Epithelial cell of proximal tubule (primary cell): ENCODE measurements at regions not wholly inside any gene's neighbourhood (a gene's known extent, or its start where the extent isn't known, plus 50 kb on each side); places are given as distances from the start of the nearest gene placed in this dataset.

Source experiments
- DNase-seq: peaks from one replicate; pipeline ENCODE4 v3.0.0-alpha.2; 2011; ENCODE audit warnings: low read depth
- H3K4me3 ChIP-seq: 2 replicates; pipeline ENCODE4 v1.5.1; 2011; ENCODE audit warnings: low read depth, mild to moderate bottlenecking, low read length
- TF ChIP-seq, protein P1 (sequence below): conservative IDR thresholded peaks from 2 replicates; pipeline ENCODE4 v1.5.1; 2012; ENCODE audit warnings: low read depth, mild to moderate bottlenecking, low read length

DNA sequence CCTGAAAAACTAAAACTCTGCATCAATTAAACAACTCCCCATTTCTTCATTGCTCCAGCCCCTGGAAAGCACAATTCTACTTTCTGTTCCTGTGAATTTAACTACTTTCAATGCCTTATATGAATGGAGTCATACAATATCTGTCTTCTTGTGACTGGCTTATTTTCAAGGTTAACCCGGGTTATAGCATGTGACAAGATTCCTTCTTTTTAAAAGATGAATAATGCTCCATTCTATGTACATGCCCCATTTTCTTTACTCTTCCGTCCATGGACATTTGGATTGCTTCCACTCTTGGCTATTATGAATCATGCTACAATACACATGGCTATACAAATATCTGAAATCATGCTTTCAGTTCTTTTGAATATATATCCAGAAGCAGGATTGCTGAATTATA lies 334.9 kb upstream of the ID4 start:
- H3K4me3 ChIP-seq: no peak overlapping the region
- no peak for DNase-seq
- TF ChIP-seq, protein P1, sequence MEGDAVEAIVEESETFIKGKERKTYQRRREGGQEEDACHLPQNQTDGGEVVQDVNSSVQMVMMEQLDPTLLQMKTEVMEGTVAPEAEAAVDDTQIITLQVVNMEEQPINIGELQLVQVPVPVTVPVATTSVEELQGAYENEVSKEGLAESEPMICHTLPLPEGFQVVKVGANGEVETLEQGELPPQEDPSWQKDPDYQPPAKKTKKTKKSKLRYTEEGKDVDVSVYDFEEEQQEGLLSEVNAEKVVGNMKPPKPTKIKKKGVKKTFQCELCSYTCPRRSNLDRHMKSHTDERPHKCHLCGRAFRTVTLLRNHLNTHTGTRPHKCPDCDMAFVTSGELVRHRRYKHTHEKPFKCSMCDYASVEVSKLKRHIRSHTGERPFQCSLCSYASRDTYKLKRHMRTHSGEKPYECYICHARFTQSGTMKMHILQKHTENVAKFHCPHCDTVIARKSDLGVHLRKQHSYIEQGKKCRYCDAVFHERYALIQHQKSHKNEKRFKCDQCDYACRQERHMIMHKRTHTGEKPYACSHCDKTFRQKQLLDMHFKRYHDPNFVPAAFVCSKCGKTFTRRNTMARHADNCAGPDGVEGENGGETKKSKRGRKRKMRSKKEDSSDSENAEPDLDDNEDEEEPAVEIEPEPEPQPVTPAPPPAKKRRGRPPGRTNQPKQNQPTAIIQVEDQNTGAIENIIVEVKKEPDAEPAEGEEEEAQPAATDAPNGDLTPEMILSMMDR: no peak

DNA sequence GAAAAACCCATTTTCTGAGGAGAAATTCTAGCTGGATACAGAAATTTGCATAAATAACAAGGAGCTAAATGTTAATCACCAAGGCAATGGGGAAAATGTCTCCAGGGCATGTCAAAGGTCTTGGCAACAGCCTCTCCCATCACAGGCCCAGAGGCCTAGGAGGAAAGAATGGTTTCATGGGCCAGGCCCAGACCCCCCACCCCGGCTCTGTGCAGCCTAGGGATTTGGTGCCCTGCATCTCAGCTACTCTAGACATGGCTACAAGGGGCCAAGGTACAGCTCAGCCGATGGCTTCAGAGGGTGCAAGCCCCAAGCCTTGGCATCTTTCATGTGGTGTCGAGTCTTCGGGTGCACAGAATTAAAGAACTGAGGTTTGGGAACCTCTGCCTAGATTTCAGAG lies 321.2 kb upstream of the ID4 start:
- no peak for DNase-seq
- TF ChIP-seq, protein P1: no peak

DNA sequence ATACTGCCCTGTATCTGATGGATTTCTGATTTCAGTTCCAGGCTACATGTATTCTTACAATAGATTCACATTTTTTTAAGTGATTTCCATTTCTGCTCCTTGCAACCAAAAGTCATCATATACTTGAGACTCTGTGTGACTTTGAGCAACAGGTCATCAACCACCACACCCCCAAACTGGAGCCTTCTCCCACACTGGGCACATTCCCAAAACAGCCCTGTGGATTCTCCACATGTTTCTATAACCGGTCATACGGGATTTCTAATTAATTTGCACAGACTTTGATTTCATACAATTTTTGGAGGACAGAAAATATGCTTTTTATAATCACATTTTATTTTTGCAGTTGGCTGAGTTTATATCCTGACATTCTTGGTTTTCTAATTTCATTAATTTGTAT lies 317.2 kb upstream of the ID4 start:
- H3K4me3 ChIP-seq: no peak overlapping the region
- TF ChIP-seq, protein P1: no peak
- DNase-seq: no peak

More for the DNA sequence above, 321.2 kb upstream of the ID4 start:
- H3K4me3 ChIP-seq: no peak overlapping the region

DNA sequence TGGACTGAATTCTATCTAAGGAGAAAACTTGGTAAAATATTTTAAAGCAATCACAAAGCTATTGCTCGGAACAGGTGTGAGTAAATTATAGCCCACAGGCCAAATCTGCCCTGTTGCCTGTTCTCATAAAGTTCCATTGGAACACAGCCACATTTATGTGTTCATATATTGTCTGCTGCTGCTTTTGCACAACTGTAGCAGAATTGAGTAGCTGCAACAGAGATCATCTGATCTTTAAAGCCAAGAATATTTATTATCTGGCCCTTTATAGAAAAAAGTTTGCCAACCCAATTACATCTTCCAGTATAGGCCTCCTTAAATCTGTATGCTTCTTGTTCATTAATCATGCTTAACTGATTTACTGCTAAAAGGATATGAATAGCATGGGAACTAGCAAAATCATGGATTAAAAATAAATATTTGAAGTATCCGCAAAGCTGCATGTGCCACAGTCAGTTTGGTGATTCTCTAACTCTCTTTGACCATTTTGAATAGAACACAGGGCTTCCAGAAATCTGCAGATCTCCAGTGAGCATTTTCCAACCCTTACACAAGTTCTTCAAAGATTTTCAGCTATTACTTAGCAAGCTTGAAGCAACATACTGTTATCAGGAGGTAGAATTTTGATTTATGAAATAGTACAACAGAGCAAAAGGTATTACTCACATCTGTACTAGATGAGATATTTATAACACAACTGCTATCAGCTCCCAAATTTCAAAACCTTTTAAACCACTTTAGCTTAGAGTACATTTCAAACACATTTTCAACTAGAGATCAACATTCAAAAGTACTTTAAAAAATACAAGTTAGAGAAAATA lies 312.6 kb upstream of the ID4 start:
- no peak overlapping the region for H3K4me3 ChIP-seq
- TF ChIP-seq, protein P1: no peak
- DNase-seq: no peak

DNA sequence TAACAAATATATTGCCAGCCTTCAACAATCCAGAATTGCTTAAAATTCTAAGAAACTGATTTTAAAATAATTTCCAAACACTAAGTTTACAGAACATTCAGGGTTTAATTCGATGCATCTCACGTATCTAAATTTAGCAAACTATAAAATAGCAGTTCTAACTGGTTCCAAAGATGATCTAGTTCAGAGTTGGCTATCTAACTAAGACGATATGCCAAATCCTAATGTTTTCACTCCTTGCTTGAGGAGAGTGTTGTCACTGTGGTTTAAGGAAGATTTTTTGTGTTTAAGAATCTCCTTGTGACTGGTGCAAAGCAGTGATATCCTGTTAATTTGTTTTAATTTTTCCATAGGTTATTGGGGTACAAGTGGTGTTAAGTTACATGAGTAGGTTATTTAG lies 311.5 kb upstream of the ID4 start:
- DNase-seq: no peak
- H3K4me3 ChIP-seq: no peak overlapping the region
- TF ChIP-seq, protein P1: no peak

DNA sequence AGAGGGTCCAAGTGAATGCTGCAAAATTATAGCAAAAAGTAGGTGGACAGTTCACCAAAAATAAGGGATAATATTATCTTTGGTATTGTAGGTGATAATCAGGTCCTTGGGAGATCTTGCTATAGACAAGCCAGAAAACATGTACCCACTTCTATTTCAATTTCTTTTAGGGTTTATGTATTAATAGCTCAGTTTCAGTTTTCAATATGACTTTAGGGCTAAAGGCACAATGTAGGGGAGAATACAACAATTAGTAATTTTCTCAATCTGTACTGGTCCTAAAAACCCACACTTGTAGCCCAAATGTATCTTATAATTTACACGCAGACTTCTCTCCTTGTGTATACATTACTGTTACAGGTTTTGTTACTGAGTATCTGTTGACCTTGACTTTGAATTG lies 307.0 kb upstream of the ID4 start:
- no peak for DNase-seq
- TF ChIP-seq, protein P1: no peak
- no peak overlapping the region for H3K4me3 ChIP-seq

DNA sequence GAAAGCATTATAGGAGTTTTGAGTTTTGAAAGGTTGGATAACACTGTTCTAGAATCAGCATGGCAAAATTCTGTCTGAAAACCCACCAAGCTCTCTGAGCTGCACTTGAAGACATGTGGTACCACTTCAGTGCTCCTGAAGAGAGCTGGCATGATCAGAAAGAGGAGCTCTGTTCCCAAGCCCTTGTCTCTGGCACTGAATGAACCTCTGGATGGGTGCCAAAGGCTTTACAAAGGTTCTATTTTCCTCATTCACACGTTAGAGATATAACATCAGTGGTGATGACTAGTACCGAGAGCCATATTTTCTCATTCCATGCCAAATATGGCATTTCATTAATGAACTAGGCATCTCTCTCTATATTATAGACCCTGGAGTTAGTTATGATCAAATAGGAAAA lies 301.8 kb upstream of the ID4 start:
- no peak for DNase-seq

More for the DNA sequence above, 301.8 kb upstream of the ID4 start:
- TF ChIP-seq, protein P1: no peak
- H3K4me3 ChIP-seq: no peak overlapping the region
